ENCODE measurements at regions not wholly inside any gene's neighbourhood (a gene's known extent, or its start where the extent isn't known, plus 50 kb on each side); places are given as distances from the start of the nearest gene placed in this dataset.

- ATAC-seq (replicated peaks; ENCODE audit: extremely low read depth, poor library complexity, severe bottlenecking): no peak
- no peaks in the 10 kb centered on the region for H3K36me3 Mint-ChIP-seq (ENCODE audit: insufficient read depth)
- H3K27me3 Mint-ChIP-seq: no peaks in the 10 kb centered on the region
- H3K4me1 Mint-ChIP-seq: no peaks in the 10 kb centered on the region
- DNase-seq (ENCODE audit: low spot score in 2 of 2): no peak
- no peaks in the 10 kb centered on the region for H3K9me3 Mint-ChIP-seq
- peak overlapping the region; percentile 39 for H3K27ac Mint-ChIP-seq (ENCODE audit: low read depth)
- H3K4me3 Mint-ChIP-seq: no peak overlapping the region
Observed at GRCh38 chr4:184575306-184575705, 73.9 kb downstream of the CASP3 start.

- Mint-ChIP-seq H3K4me1 (no peaks in the 10 kb centered on the region), H3K9me3 (no peaks in the 10 kb centered on the region), H3K4me3 (no peak overlapping the region), H3K27me3 (no peaks in the 10 kb centered on the region), H3K27ac (ENCODE audit: low read depth) (no peak overlapping the region), H3K36me3 (ENCODE audit: insufficient read depth) (no peaks in the 10 kb centered on the region)
- ATAC-seq (replicated peaks; ENCODE audit: extremely low read depth, poor library complexity, severe bottlenecking): no peak
- no peak for DNase-seq (ENCODE audit: low spot score in 2 of 2)
Observed at GRCh38 chr4:184574861-184575260, 74.4 kb downstream of the CASP3 start.

- no peak overlapping the region for H3K4me3 Mint-ChIP-seq
- no peak for ATAC-seq (replicated peaks; ENCODE audit: extremely low read depth, poor library complexity, severe bottlenecking)
- H3K9me3 Mint-ChIP-seq: no peaks in the 10 kb centered on the region
- H3K27me3 Mint-ChIP-seq: no peaks in the 10 kb centered on the region
- H3K27ac Mint-ChIP-seq (ENCODE audit: low read depth): no peak overlapping the region
- no peak for DNase-seq (ENCODE audit: low spot score in 2 of 2)
- no peaks in the 10 kb centered on the region for H3K36me3 Mint-ChIP-seq (ENCODE audit: insufficient read depth)
- no peaks in the 10 kb centered on the region for H3K4me1 Mint-ChIP-seq
Observed at GRCh38 chr4:184573701-184574100, 75.5 kb downstream of the CASP3 start.

- ATAC-seq (replicated peaks; ENCODE audit: extremely low read depth, poor library complexity, severe bottlenecking) (no peak), DNase-seq (ENCODE audit: low spot score in 2 of 2) (no peak)
- Mint-ChIP-seq H3K27me3 (no peaks in the 10 kb centered on the region), H3K4me3 (no peak overlapping the region), H3K27ac (ENCODE audit: low read depth) (no peak overlapping the region), H3K4me1 (no peaks in the 10 kb centered on the region), H3K36me3 (ENCODE audit: insufficient read depth) (no peaks in the 10 kb centered on the region), H3K9me3 (no peaks in the 10 kb centered on the region)
Observed at GRCh38 chr4:184568770-184569169, 80.5 kb downstream of the CASP3 start.

GRCh38 chr4:184563621-184564020 is 85.6 kb downstream of the CASP3 start:
- Mint-ChIP-seq H3K9me3 (no peaks in the 10 kb centered on the region), H3K27me3 (no peaks in the 10 kb centered on the region), H3K36me3 (ENCODE audit: insufficient read depth) (no peaks in the 10 kb centered on the region), H3K4me1 (peaks cover 14% of the 10 kb centered on the region), H3K27ac (ENCODE audit: low read depth) (no peak overlapping the region), H3K4me3 (no peak overlapping the region)
- DNase-seq (ENCODE audit: low spot score in 2 of 2) (no peak), ATAC-seq (replicated peaks; ENCODE audit: extremely low read depth, poor library complexity, severe bottlenecking) (no peak)

- no peaks in the 10 kb centered on the region for H3K27me3 Mint-ChIP-seq
- H3K4me1 Mint-ChIP-seq: peaks cover 14% of the 10 kb centered on the region
- H3K9me3 Mint-ChIP-seq: no peaks in the 10 kb centered on the region
- DNase-seq (ENCODE audit: low spot score in 2 of 2) (no peak), ATAC-seq (replicated peaks; ENCODE audit: extremely low read depth, poor library complexity, severe bottlenecking) (no peak)
- H3K36me3 Mint-ChIP-seq (ENCODE audit: insufficient read depth): no peaks in the 10 kb centered on the region
- H3K27ac Mint-ChIP-seq (ENCODE audit: low read depth): peak overlapping the region; percentile 63
- no peak overlapping the region for H3K4me3 Mint-ChIP-seq
Observed at GRCh38 chr4:184558996-184559395, 84.6 kb upstream of the IRF2 start.

- no peaks in the 10 kb centered on the region for H3K9me3 Mint-ChIP-seq
- H3K27me3 Mint-ChIP-seq: no peaks in the 10 kb centered on the region
- DNase-seq (ENCODE audit: low spot score in 2 of 2): no peak
- peaks cover 3% of the 10 kb centered on the region for H3K4me1 Mint-ChIP-seq
- H3K36me3 Mint-ChIP-seq (ENCODE audit: insufficient read depth): no peaks in the 10 kb centered on the region
- ATAC-seq (replicated peaks; ENCODE audit: extremely low read depth, poor library complexity, severe bottlenecking): no peak
- no peak overlapping the region for H3K27ac Mint-ChIP-seq (ENCODE audit: low read depth)
- no peak overlapping the region for H3K4me3 Mint-ChIP-seq
Observed at GRCh38 chr4:184553891-184554290, 79.5 kb upstream of the IRF2 start.

- no peak overlapping the region for H3K4me3 Mint-ChIP-seq
- DNase-seq (ENCODE audit: low spot score in 2 of 2): no peak
- peaks cover 10% of the 10 kb centered on the region for H3K4me1 Mint-ChIP-seq
- no peak overlapping the region for H3K27ac Mint-ChIP-seq (ENCODE audit: low read depth)
- H3K9me3 Mint-ChIP-seq: no peaks in the 10 kb centered on the region
- no peaks in the 10 kb centered on the region for H3K36me3 Mint-ChIP-seq (ENCODE audit: insufficient read depth)
- no peak for ATAC-seq (replicated peaks; ENCODE audit: extremely low read depth, poor library complexity, severe bottlenecking)
- no peaks in the 10 kb centered on the region for H3K27me3 Mint-ChIP-seq
Observed at GRCh38 chr4:184550476-184550875, 76.1 kb upstream of the IRF2 start.

- H3K4me1 Mint-ChIP-seq: peaks cover 10% of the 10 kb centered on the region
- no peaks in the 10 kb centered on the region for H3K36me3 Mint-ChIP-seq (ENCODE audit: insufficient read depth)
- H3K27ac Mint-ChIP-seq (ENCODE audit: low read depth): no peak overlapping the region
- no peak for DNase-seq (ENCODE audit: low spot score in 2 of 2)
- H3K4me3 Mint-ChIP-seq: no peak overlapping the region
- no peaks in the 10 kb centered on the region for H3K9me3 Mint-ChIP-seq
- ATAC-seq (replicated peaks; ENCODE audit: extremely low read depth, poor library complexity, severe bottlenecking): no peak
- H3K27me3 Mint-ChIP-seq: no peaks in the 10 kb centered on the region
Observed at GRCh38 chr4:184548648-184549341, 74.4 kb upstream of the IRF2 start.

- ATAC-seq (replicated peaks; ENCODE audit: extremely low read depth, poor library complexity, severe bottlenecking) (no peak), DNase-seq (ENCODE audit: low spot score in 2 of 2) (no peak)
- peaks cover 10% of the 10 kb centered on the region for H3K4me1 Mint-ChIP-seq
- no peaks in the 10 kb centered on the region for H3K36me3 Mint-ChIP-seq (ENCODE audit: insufficient read depth)
- no peaks in the 10 kb centered on the region for H3K9me3 Mint-ChIP-seq
- H3K27ac Mint-ChIP-seq (ENCODE audit: low read depth): no peak overlapping the region
- no peaks in the 10 kb centered on the region for H3K27me3 Mint-ChIP-seq
- no peak overlapping the region for H3K4me3 Mint-ChIP-seq
Observed at GRCh38 chr4:184548316-184548647, 73.9 kb upstream of the IRF2 start.

GRCh38 chr4:184544788-184545409 is 70.5 kb upstream of the IRF2 start:
- Mint-ChIP-seq H3K4me3 (no peak overlapping the region), H3K27me3 (no peaks in the 10 kb centered on the region), H3K27ac (ENCODE audit: low read depth) (no peak overlapping the region), H3K4me1 (peaks cover 10% of the 10 kb centered on the region), H3K9me3 (no peaks in the 10 kb centered on the region), H3K36me3 (ENCODE audit: insufficient read depth) (no peaks in the 10 kb centered on the region)
- no peak for ATAC-seq (replicated peaks; ENCODE audit: extremely low read depth, poor library complexity, severe bottlenecking)
- no peak for DNase-seq (ENCODE audit: low spot score in 2 of 2)

- ATAC-seq (replicated peaks; ENCODE audit: extremely low read depth, poor library complexity, severe bottlenecking) (no peak), DNase-seq (ENCODE audit: low spot score in 2 of 2) (no peak)
- Mint-ChIP-seq H3K4me3 (no peak overlapping the region), H3K27me3 (no peaks in the 10 kb centered on the region), H3K9me3 (no peaks in the 10 kb centered on the region), H3K27ac (ENCODE audit: low read depth) (no peak overlapping the region), H3K4me1 (peaks cover 12% of the 10 kb centered on the region), H3K36me3 (ENCODE audit: insufficient read depth) (peaks cover 8% of the 10 kb centered on the region)
Observed at GRCh38 chr4:184541907-184542306, 67.6 kb upstream of the IRF2 start.

- no peaks in the 10 kb centered on the region for H3K9me3 Mint-ChIP-seq
- peaks cover 28% of the 10 kb centered on the region for H3K4me1 Mint-ChIP-seq
- no peak for ATAC-seq (replicated peaks; ENCODE audit: extremely low read depth, poor library complexity, severe bottlenecking)
- DNase-seq (ENCODE audit: low spot score in 2 of 2): no peak
- H3K36me3 Mint-ChIP-seq (ENCODE audit: insufficient read depth): peaks cover 8% of the 10 kb centered on the region
- H3K27me3 Mint-ChIP-seq: no peaks in the 10 kb centered on the region
- no peak overlapping the region for H3K4me3 Mint-ChIP-seq
- no peak overlapping the region for H3K27ac Mint-ChIP-seq (ENCODE audit: low read depth)
Observed at GRCh38 chr4:184540307-184540706, 66.0 kb upstream of the IRF2 start.
